HL-60/S4 treated with phorbol 12-myristate 13-acetate at 8.2 ng/mL for 4 days and 3 days (cell line): ENCODE measurements at regions not wholly inside any gene's neighbourhood (a gene's known extent, or its start where the extent isn't known, plus 50 kb on each side); places are given as distances from the start of the nearest gene placed in this dataset.

Experiments used
- in situ Hi-C: fragments of 300-500 bp; cut with MboI; formaldehyde crosslinking; loops from 2 replicates; pipeline ENCODE4 v1.15.0; 2022; ENCODE audit warnings: low sequenced_read_pairs

DNA sequence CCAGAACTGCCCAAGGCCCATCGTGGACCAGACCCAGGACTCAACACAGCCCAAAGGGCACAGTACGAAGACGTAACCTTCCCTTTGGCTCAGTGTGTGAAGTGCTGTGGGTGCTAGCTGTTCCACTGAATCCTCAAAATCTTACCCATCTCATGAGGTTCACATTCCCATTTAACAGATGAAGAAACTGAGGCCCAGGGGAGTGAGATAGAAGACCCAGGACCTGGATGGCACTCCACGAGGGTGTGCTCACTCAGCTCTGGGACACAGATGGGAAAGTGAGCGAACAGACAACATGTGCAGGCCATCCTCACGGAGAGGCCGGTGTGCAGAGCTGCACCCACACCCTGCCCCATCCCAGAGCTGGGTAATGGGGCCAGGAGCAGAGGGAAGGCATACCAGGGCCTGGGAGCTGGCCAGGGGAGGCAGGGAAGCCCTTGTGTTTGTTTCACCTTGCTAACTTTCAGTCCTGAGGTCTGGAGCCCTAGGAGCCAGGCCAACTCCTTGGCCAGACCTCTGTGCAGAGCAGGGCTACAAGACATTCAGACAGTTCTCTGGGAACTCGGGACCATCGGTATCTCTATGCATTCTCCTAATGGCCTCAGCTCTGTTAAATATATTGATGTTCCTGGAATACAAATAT lies 100.3 kb upstream of the ZMIZ1 start:
- in situ Hi-C loops, result no loop called here

DNA sequence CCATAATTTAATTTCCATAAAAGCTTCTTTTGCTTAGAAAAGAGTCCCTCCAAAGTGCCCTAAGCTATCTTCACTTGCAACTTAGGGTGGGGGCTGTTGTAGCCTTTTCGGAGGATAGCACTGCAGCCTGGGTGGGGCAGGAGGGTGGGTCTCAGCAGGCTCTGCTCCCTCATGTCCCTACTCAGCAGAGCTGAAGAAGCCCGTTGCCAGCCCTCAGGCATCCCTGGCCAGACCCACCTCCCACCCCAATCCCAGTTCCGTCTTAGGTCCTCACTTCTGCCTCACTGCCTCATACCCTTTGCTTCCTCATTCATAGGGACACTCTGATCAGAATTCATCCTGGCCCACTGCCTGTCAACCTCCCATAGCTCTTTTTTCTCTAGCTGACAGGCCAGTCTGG lies 99.8 kb upstream of the ZMIZ1 start:
- in situ Hi-C loops, result no loop called here

DNA sequence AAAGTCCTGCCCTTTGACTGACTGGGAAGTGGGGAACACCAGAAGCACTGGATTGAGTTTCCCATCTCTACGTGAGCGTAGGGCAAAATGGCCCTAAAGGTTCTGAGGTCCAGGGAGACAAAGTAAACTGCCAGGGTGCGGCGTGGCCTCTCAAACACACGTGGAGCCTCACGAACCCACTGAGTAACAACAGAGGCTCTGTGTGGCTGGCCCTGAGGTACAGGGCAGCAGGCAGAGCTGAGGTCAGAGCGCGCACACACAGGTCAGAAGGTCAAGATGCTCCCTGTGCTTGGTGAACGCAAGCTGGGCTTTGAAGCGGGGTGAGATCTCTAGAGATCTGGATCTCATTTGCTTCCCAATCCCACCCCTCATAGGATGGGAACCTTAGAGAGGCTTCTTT lies 99.0 kb upstream of the ZMIZ1 start:
- in situ Hi-C loops, result no loop called here

DNA sequence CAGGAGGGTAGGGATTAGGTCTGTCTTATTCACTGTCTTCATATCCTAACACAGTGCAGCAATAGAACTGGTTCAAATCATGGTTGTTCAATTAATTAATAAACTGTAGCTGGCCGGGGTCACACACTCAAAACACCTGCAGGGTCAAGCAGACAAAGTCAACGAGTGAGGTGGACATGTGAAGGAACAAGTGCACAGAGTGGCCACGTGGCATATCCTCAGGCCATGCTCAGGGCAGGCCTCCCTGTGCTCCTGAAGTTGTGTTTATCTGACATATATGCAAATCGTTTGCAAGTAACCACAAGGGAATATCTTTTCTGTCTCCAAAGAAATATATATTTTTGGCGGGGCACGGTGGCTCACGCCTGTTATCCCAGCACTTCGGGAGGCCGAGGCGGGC lies 98.5 kb upstream of the ZMIZ1 start:
- in situ Hi-C loops, result no loop called here

DNA sequence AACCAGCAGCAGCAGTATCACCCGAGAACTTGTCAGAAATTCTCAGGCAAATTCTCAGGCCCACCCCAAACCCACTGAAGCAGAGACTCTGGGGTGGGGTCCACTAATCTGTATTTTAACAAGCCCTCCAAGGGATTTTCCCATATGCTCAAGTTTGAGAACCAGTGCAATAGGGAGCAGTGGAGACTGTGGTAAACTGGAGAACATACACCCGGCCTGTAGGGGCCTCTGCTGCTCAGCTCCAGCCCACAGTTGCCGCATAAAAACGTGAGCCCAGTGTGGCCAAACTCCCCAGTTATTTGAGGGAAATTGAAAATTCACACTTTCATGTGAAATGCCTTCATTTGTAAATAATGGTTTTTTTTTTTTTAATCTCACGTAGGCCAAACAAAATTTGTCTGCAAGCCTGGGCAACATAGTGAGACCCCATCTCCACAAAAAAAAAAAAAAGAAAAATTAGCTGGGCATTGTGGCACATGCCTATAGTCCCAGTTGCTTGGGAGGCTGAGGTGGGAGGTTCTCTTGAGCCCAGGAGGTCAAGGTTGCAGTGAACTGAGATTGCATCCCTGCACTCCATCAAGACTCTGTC lies 97.6 kb upstream of the ZMIZ1 start:
- in situ Hi-C loops, result no loop called here

DNA sequence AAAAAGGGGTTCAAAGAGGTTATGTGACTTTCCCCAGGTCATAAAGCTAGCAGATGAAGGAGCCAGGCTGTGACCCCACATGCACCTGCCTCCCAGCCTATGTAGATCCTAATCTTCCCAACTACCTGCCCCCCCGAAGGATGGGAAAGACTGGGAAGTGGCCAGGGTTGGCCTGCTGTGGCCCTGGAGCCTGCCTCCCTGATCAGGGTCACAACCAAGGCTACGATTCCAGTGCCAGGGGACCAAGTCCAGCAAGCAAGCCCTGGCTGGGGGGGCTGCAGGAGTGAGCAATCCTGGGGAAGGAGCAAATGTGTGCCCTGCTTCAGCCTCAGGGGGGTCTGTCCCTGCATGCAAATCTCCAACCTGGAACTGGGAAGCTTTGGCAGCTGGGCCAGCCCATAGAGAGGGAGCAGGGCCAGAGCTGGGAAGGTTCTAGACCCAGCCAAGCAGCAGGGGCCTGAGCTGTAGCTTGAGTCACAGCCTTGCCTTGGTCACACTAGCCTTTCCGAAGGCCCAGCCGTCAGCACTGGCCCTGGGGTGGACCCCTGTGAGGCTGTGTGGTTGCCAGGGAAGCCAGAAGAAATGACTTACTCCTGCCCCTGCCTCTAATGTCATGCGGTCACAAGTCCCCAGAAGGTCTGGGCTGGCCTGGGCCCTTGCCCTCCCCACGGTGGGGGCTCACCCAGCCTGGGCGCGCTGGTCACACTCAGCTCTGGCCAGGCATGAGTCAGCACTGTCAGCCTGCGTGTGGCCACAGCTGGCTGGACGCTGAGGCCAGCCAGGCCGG lies 96.4 kb upstream of the ZMIZ1 start:
- in situ Hi-C loops, result no loop called here

DNA sequence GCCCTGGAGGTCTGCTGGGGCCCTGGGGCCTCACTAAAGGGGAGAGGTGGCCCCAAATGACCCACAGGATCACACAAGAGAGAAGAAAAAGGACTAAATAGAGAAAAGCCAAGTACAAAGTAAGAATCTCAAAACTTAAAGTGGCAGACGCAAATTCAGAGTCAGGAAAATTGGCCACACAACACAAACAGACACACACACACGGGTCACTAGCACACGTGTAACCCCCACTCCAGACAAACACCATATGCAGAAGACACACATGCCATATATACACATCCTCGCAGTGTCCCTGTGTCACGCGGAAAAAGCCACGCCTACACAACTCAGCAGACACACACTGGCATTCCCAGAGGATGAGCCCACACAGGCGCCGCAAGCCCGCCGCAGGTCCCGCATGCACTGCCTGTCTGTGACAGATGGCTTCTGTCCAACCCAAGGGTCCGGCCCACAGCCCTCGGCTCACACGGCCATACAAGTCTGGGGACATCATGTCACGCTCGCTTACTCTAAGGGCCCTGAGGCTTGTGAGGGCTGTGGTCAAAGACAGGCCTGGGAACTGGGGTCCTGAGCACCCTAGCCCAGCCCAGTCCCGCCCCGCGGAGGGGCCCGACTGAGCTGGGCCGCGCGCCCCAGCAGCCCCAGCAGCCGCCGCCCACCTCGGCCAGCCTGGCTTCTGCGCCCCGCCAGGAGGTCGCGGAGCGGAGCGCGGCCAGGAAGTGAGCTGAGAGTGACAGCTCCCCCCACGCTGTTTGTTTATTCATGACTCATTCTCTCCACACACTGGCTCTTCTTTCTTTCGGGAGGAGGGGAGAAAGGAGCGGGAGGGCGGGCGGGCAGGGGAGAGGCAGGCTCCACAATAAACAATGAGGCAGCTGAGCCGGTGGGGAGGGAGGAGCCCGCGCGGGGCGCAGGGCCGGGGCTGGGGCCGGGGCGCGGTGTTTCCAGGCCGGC lies 95.5 kb upstream of the ZMIZ1 start:
- in situ Hi-C loops, result no loop called here

DNA sequence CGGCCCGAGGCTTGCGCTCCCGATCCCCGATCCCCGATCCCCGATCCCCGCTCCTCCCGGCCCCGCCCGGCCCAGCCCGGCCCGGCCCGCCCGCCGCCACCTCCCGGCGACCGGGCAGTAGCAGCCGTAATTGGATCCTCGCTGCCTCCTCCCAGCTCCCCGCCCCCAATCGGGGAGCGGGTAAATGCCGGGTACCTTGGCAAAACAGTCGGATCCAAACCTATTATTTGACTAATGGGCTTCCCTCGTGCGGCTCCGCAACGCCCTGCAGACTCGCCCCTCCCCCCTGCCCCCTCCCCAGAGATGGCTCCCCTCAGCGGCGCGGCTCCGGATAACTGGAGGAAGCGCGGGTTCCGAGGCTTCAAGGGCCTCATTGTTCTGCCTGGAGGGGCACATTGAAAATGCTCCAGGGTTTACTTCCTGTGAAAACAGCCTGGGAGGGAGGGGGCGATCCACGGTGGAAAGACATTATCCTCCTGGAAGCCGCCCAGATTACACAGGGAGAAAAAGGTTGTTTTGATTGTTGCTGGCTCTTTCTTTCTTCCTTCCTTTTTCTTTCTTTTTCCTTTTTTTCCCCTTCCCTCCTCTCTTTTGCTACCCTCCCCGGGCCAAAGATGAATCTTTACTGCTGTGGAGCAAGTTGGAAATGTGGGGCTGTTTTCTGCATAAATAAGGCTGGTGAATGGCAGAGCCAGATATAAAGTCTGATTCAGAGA lies 94.7 kb upstream of the ZMIZ1 start:
- in situ Hi-C loops, result no loop called here

DNA sequence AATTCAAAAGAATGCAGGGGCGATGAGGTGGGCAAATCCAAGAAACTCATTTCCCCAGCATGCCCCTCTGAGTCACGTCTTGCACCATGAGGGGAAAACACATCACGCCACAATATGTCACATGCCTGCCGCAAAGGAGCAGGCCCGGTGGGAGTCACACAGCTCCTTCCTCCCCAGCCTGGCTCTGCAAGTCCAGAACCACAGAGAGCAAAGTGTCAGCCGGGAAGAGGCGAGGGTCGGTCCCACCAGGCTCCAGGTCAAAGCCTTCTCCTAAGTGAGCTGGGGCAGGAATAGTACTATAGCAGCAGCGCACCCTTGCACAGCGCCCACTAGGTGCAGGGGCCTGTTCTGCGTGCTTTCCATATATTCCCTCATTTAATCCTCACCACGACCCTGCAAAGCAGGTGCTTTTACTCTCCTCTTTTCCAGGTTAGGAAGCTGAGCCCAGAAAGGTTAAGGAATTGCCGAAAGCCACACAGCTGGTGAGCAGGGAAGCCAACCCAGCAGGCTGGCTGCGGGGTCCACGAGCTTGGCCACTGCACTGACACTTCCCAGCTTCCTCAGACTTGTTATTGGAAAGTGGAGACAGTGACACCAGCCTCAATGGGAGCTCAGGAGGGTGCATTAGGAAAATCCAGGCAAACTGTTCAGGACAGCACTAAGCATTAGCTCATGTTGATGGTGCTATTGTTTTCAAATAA lies 94.0 kb upstream of the ZMIZ1 start:
- in situ Hi-C loops, result no loop called here

DNA sequence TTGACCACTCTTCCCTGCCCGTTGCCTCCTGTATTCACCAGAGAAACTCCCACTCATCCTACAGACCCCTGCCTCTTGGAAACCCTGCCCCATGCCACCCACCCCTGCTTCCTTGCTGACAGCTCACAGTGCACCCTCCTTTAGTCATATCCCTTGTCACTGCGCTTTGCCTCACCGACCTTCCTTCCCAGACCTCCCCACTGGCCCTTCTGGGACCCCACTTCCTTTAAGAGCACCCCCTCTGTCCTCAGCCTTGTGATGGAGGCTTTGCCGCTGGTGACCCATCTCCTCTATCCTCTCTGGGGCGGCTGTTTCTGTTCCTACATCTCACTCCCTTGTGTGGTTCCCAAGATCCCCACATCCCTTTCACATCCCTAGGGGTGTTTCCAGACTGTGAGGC lies 92.8 kb upstream of the ZMIZ1 start:
- in situ Hi-C loops, result no loop called here

DNA sequence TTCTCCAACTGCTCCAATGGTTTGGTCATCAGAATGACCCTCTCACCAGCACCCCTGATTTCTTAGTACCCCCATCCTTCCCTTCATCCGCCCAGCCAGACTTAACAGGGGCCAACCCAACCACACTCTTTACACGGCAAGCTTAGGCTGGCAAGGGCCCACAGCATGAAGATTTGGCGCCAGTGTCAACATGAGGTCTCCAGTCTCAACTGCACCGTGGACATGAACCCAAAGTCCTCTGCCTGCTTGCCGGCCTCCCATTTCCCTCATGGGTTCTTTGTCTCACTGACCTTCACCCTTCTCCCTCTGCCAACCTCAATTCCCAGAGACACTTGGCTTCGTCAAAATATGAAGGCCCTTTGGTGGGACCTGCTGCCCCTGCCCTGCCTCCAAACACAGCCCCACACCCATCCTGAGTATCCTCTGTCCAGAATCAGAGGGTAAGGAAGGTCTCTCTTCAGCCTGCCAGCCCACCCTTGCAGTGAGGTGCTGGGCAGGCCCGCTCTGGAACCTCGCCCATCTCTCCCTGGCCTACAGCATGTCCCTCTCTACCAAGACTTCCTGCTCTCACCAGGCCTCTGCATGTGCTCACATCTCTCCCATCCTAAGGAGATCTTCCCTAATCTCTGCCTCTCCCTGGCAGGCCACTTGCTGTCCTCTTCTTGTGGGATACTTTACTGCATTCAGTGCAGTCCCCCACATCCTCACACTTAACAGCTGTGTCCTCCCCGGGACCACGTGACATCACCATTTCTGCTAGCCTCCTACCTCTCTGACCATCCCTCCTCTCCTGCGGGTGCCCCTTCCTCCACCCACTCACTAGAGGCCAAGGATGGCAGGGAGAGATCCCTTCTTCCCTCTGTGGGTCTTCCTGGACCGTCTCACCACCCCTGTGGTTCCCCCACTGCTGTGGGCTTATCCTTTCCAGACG lies 91.7 kb upstream of the ZMIZ1 start:
- in situ Hi-C loops, result no loop called here

DNA sequence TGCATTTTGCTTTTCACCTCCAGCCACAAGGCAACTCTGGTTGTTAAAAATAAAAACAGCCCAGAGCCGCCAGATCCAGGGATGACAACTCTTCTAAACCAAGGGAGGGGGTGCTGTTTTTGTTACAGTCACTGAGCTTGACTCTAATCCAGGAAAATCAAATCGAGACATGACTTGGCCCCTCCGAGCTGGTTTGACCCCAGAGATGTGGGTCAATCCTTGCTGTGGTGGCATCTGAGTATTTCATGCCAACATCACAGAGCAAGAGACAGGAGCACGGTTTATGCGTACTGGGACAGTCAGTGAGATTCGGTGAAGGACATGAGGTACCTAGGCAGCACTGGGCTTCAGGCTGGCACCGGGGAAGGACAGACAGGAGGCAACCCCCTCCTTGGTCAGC lies 88.8 kb upstream of the ZMIZ1 start:
- in situ Hi-C loops, result no loop called here

DNA sequence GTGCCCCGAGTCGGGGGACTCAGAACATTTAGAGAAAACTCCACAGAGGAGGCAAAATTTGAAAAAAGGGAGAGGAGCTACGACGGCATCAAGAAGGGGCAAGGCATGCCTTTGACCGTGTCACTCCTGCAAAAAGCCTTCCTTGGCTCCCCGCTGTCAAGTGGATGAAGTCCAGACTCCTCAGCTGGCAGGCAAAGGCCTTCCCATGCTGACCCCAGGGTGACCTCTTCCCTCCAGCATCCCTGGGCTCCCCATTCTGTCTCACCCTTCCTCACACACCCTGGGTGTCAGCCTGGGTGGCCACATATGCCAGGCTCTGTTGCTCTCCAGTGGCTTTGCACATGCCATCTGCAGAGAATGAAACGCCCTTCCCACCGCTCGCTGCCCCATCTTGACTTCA lies 88.4 kb upstream of the ZMIZ1 start:
- in situ Hi-C loops, result no loop called here

DNA sequence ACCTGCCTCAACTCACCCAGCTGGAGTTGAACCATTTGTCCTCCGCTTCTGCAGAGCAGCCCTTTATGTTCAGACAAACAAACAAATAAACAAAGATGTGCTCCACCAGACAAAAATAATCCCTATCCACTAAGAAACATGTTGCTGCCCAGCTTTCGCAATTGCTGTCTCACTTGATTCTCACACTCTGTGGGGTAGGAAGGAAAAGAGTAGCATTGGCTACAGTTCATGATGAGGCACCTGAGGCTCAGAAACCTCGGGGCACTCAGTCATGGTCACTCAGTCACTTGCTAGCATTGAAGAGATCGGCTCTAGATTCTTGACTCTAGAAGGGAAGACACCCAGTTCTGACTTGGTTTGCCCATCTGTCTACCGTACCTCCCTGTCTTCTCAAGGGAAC lies 88.0 kb upstream of the ZMIZ1 start:
- in situ Hi-C loops, result no loop called here

DNA sequence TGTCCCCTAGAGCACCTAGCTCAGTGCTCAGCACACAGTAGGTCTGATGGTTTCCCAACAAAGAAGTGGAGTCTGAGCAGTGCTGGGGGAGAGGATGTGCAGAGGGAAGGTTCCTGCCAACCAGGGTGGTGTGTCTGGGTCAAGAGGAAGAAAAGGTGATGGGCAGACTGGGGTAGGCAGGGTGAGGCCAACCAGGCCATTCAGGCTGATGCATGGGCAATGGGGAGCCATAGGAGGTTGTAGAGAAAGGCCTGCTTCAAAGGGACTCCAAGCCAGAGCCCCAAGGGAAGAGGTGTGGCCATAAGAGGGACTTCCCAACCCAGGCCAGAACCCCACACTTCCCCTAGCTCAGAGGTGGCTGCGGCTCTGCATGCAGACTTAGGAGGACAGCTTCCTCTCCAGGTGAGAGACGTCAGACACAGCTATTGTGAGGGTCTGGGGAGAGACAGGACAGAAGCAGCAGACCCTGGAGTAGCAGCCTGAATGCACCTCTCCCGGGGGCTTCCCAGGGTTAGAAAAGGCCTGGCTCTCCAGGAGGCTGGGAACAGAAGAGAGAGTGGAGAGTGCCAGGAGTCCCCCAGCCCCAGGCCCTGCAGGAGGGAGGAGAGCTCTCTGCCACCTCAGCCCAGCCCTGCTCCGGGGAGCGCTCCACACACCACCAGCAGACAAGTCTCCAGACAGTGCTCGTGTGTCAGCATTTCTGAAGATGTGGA lies 87.4 kb upstream of the ZMIZ1 start:
- in situ Hi-C loops, result no loop called here

DNA sequence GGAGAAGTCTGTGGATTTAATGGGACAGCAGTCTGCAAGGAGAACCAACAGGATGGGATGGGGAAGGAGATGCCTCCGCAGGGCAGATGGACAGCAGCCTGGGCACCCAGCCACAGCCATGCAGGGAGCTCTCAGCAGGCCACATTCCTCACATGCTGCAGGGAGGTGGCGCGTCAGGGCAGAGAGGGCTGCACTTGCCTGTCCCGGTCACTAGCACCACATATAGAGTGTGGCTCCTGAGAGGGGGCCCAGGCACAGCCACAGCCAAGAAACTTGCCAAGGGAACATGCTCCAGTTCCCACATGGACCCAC lies 86.8 kb upstream of the ZMIZ1 start:
- in situ Hi-C loops, result no loop called here

DNA sequence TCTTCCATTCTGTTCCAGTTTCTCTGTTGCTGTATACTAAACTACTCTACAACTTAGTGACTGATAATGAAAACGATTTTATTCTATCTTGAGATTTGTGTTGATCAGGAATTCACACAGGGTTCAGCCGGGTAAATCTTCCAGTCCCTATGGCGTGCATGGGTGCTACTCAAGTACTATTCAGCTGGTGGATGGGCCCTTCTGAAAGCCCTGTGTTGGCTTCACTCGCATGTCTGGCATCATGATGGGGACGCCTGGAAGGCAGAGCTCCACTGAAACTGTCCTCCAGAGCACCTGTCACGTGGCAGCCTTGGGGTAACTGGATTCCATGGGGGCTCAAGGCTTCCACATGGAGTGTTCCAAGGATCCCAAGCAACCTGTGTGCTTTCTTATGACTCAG lies 86.0 kb upstream of the ZMIZ1 start:
- in situ Hi-C loops, result no loop called here

DNA sequence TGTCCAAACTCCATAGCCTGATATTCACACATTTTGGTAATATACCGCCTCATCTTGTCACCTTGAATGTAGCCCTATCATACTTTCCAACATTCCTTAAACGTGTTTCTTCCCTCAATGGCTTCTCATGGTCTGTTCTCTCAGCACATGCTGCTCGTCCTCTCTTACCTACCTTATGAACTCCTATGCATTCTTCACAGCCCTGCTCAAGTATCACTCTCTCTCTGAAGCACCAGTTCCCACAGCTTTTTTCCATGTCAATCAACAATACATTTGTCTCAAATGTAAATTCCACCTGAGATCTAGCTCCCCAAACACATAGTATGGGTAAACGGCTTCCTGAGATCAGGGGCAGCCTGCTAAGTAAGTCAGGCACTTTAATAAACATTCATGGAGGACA lies 85.2 kb upstream of the ZMIZ1 start:
- in situ Hi-C loops, result no loop called here
